ENCODE measurements at regions not wholly inside any gene's neighbourhood (a gene's known extent, or its start where the extent isn't known, plus 50 kb on each side); places are given as distances from the start of the nearest gene placed in this dataset.

GRCh38 chr19:46546194-46546896 lies 50.7 kb upstream of the PNMA8B start:
- peak; percentile 44 for DNase-seq

GRCh38 chr19:46550684-46551083 lies 50.4 kb upstream of the CALM3 start:
- DNase-seq, result no peak

- DNase-seq, result no peak
Measured at GRCh38 chr19:46551164-46551563, 50.0 kb upstream of the CALM3 start.
